K562 (cell line): ENCODE measurements at regions not wholly inside any gene's neighbourhood (a gene's known extent, or its start where the extent isn't known, plus 50 kb on each side); places are given as distances from the start of the nearest gene placed in this dataset.

ENCODE experiments used
- ATAC-seq: fragments of 200-7000 bp; cut with Tn5 transposase; 3 replicates; pipeline ENCODE4 v1.9.1; 2020; ENCODE audit warnings: moderate library complexity
- BruUV-seq: library from RNA; stranded (reverse); fragments of 400-500 nt; replicated peaks from 2 replicates; lab custom pipeline; 2021; lab: Mats Ljungman, UMichigan
- CTCF ChIA-PET: fragments of 300-600 bp; formaldehyde crosslinking; extraction: SDS; loops from one replicate; lab custom pipeline; 2021; ENCODE audit warnings: low intra/inter-chr PET ratio; lab: Yijun Ruan, JAX
- POLR2A ChIA-PET: fragments of 300-600, 350-650 bp; sonication (Branson Sonifier 250); formaldehyde crosslinking; extraction: SDS; loops from one replicate; lab custom pipeline; 2021; ENCODE audit warnings: antibody characterized with exemption, inconsistent platforms; lab: Yijun Ruan, JAX
- DNase-seq, 4 experiments: peaks; one replicate each; pipeline versions ENCODE4 v3.0.0 to v3.0.0-alpha.2; 2011 to 2018; ENCODE audit warnings: low spot score in 3 of 4, mixed read lengths in 3 of 4; ENCODE audit errors: extremely low read depth in 1 of 4
- FAIRE-seq: peaks from 2 replicates; lab custom pipeline; 2011; peaks lifted over from hg19 to GRCh38; lab: Jason Lieb, UNC
- H2AFZ ChIP-seq: 2 replicates; pipeline ENCODE4 v1.6.0; 2011; ENCODE audit warnings: low read depth, low read length, control low read depth, inconsistent platforms
- H3K27ac ChIP-seq: fragments of 200-600 bp; 3 replicates; pipeline ENCODE4 v1.8.0; 2011; ENCODE audit warnings: low read depth, mild to moderate bottlenecking, control low read depth, inconsistent platforms, low read length, moderate library complexity, mixed read lengths; ENCODE audit errors: extremely low read depth
- H3K27me3 ChIP-seq, 2 experiments: fragments of 300-600 bp in 1 of 2; 2 replicates in 1 of 2; 3 replicates in 1 of 2; pipeline versions ENCODE4 v1.6.0 to v1.8.0; 2011; ENCODE audit warnings: inconsistent platforms in 2 of 2, low read length in 2 of 2, mild to moderate bottlenecking in 1 of 2, mixed read lengths in 1 of 2, moderate library complexity in 1 of 2; ENCODE audit not compliant: control insufficient read depth in 2 of 2, insufficient read depth in 2 of 2
- H3K36me3 ChIP-seq: fragments of 300-600 bp; 3 replicates; pipeline ENCODE4 v1.8.0; 2011; ENCODE audit warnings: mild to moderate bottlenecking, low read length, inconsistent platforms; ENCODE audit not compliant: control insufficient read depth, insufficient read depth
- H3K4me1 ChIP-seq, 2 experiments: fragments of 200-600 bp in 1 of 2; replicated peaks in 1 of 2; 2 replicates in 1 of 2; 3 replicates in 1 of 2; pipeline versions ENCODE4 v1.5.1 to v1.8.0; 2011; ENCODE audit warnings: inconsistent platforms in 2 of 2, low read length in 2 of 2, mild to moderate bottlenecking in 1 of 2, mixed read lengths in 1 of 2, moderate library complexity in 1 of 2; ENCODE audit not compliant: control insufficient read depth in 2 of 2, insufficient read depth in 2 of 2
- H3K4me2 ChIP-seq: 2 replicates; pipeline ENCODE4 v1.6.1; 2011; ENCODE audit warnings: low read length, control low read depth, inconsistent platforms, mixed read lengths; ENCODE audit not compliant: insufficient read depth
- H3K4me3 ChIP-seq: fragments of 200-600 bp; sonication (generic), shearing (Covaris generic); 2 replicates; pipeline ENCODE4 v1.5.1; 2016; ENCODE audit warnings: control low read depth, inconsistent platforms
- H3K79me2 ChIP-seq: fragments of 200-600 bp; 3 replicates; pipeline ENCODE4 v1.8.0; 2011; ENCODE audit warnings: low read length, inconsistent platforms; ENCODE audit not compliant: control insufficient read depth, insufficient read depth
- H3K9ac ChIP-seq, 2 experiments: 2 replicates each; pipeline versions ENCODE4 v1.6.0 to v1.6.1; 2011; ENCODE audit warnings: low read depth in 2 of 2, low read length in 2 of 2, control low read depth in 1 of 2, inconsistent platforms in 1 of 2, mild to moderate bottlenecking in 1 of 2, mixed read lengths in 1 of 2; ENCODE audit not compliant: insufficient read depth in 1 of 2
- H3K9me1 ChIP-seq: one replicate; pipeline ENCODE4 v1.6.0; 2011; ENCODE audit warnings: inconsistent platforms, mild to moderate bottlenecking, low read length, moderate library complexity; ENCODE audit not compliant: control insufficient read depth, insufficient read depth
- H3K9me3 ChIP-seq: replicated peaks from 2 replicates; pipeline ENCODE4 v1.5.1; 2011; ENCODE audit warnings: low read depth, low read length, inconsistent platforms; ENCODE audit not compliant: control insufficient read depth, insufficient read depth
- H4K20me1 ChIP-seq: replicated peaks from 2 replicates; pipeline ENCODE4 v1.6.1; 2011; ENCODE audit warnings: low read length, inconsistent platforms, mixed read lengths; ENCODE audit not compliant: control insufficient read depth, insufficient read depth
- POLR3G ChIP-seq: IDR thresholded peaks from 2 replicates; pipeline ENCODE4 v1.6.1; 2011; ENCODE audit not compliant: insufficient read length, insufficient replicate concordance; ENCODE audit errors: extremely low read depth
- RAD51 ChIP-seq: fragments of 450-650 bp; IDR thresholded peaks from 2 replicates; pipeline ENCODE4 v1.7.1; 2016; ENCODE audit warnings: low read depth, mild to moderate bottlenecking, borderline replicate concordance
- ZBED1 ChIP-seq: IDR thresholded peaks from 2 replicates; pipeline ENCODE4 v1.6.1; 2014
- ZNF282 ChIP-seq: sonication (generic); formaldehyde crosslinking; IDR thresholded peaks from 2 replicates; pipeline ENCODE4 v1.8.1; 2023; ENCODE audit warnings: missing genetic modification reagents
- ZNF445 ChIP-seq: fragments of 250-450 bp; sonication (Bioruptor Pico); IDR thresholded peaks from 2 replicates; pipeline ENCODE4 v1.4.0; 2020; ENCODE audit warnings: low read depth, mild to moderate bottlenecking, moderate library complexity
- WGBS: fragments of 100-300 bp; shearing (Covaris generic); methylation state at CpG from one replicate; pipeline ENCODE4 v1.1.6; 2016; ENCODE audit warnings: low coverage, mixed read lengths; ENCODE audit not compliant: insufficient coverage; ENCODE audit errors: missing lambda C conversion rate; 5-methylcytosine and 5-hydroxymethylcytosine counted together
- in situ Hi-C: fragments of 300-500 bp; cut with MboI; formaldehyde crosslinking; loops from 4 replicates; pipeline ENCODE4 v1.15.0; 2018; ENCODE audit warnings: inconsistent platforms, mixed read lengths
- intact Hi-C: fragments of 100-400 bp; cut with micrococcal nuclease; formaldehyde crosslinking; loops from 2 replicates; pipeline ENCODE4 v1.14.2; 2022
- TF ChIP-seq, protein P1 (sequence below): fragments of 450-650 bp; IDR thresholded peaks from 2 replicates; pipeline ENCODE4 v1.6.1; 2017; ENCODE audit warnings: mild to moderate bottlenecking, moderate library complexity

DNA sequence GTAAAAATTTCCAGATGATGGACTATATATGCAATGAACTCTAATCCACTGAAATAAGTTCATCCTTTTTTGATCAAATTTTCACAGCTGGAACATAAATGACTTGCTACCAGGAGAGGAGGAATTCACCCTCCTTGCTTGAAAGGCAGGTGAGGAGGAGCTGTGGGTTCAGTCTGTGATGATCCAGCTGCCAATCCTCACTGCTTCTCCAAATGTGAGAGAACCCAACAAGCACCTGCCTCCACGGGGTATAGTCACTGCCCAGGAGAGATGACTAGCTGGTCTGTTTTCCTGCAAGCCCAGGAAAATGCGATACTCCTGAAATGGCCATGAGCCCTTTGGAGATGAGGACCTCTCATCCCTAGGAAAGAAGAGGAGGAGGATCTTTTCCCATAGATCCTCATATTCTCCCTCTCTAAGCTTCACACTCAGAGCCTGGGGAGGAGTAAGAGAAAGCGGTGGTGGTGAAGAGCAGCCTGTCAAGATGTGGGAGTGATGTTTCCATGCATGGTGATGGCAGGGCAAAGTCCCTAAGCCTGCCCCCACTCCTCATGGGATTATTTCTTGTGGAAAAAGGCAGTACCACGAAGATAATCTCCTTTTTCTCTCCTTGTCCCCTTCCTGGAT is 77.9 kb upstream of the USP47 start (continued):
- TF ChIP-seq RAD51 (no peak), ZNF445 (CRISPR knock-in tag) (no peak), ZBED1 (no peak), ZNF282 (CRISPR knock-in tag) (no peak)
- TF ChIP-seq, protein P1, sequence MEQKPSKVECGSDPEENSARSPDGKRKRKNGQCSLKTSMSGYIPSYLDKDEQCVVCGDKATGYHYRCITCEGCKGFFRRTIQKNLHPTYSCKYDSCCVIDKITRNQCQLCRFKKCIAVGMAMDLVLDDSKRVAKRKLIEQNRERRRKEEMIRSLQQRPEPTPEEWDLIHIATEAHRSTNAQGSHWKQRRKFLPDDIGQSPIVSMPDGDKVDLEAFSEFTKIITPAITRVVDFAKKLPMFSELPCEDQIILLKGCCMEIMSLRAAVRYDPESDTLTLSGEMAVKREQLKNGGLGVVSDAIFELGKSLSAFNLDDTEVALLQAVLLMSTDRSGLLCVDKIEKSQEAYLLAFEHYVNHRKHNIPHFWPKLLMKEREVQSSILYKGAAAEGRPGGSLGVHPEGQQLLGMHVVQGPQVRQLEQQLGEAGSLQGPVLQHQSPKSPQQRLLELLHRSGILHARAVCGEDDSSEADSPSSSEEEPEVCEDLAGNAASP: no peak
- TF ChIP-seq, all 486 proteins: peak for 0

GRCh38 chr11:11760838-11761237 is 80.9 kb upstream of the USP47 start:
- FAIRE-seq: no peak
- H3K27ac ChIP-seq: no peak overlapping the region
- H3K4me1 ChIP-seq: no peaks in the 10 kb centered on the region
- WGBS: 0% methylated on average over 2 of the region's 2 CpGs
- H3K4me3 ChIP-seq: no peak overlapping the region
- ChIA-PET POLR2A (no interaction called here), CTCF (no interaction called here)
- H3K9me1 ChIP-seq: no peaks in the 10 kb centered on the region
- BruUV-seq: no TSS peak
- intact Hi-C loops: no loop called here
- H3K27me3 ChIP-seq: peaks cover 3 to 26% of the 10 kb centered on the region in 2 experiments; a peak in 3 of 5 replicates
- H3K9me3 ChIP-seq: no peaks in the 10 kb centered on the region
- H3K36me3 ChIP-seq: no peaks in the 10 kb centered on the region
- no peak for ATAC-seq
- no peak for DNase-seq
- H3K79me2 ChIP-seq: no peaks in the 10 kb centered on the region
- H4K20me1 ChIP-seq: no peaks in the 10 kb centered on the region; the same call in 1 of the 2 replicates
- no peak overlapping the region for H3K9ac ChIP-seq
- TF ChIP-seq POLR3G: no peak
- in situ Hi-C loops: no loop called here
- no peak overlapping the region for H3K4me2 ChIP-seq
- no peak overlapping the region for H2AFZ ChIP-seq
